ENCODE measurements at regions not wholly inside any gene's neighbourhood (a gene's known extent, or its start where the extent isn't known, plus 50 kb on each side); places are given as distances from the start of the nearest gene placed in this dataset.

- H3K27ac ChIP-seq (ENCODE audit: low read depth, low read length): no peak overlapping the region
- no peaks in the 10 kb centered on the region for H3K4me1 ChIP-seq (ENCODE audit: control insufficient read depth in 3 of 3, insufficient read depth in 3 of 3, low read length in 3 of 3)
- H3K9me3 ChIP-seq (ENCODE audit: control insufficient read depth in 3 of 3, low read length in 3 of 3): no peaks in the 10 kb centered on the region
- H3K4me3 ChIP-seq (ENCODE audit: low read length in 3 of 3): no peak overlapping the region
- no peaks in the 10 kb centered on the region for H3K36me3 ChIP-seq (ENCODE audit: control insufficient read depth in 3 of 3, insufficient read depth in 3 of 3, low read length in 3 of 3)
- H3K27me3 ChIP-seq (ENCODE audit: control insufficient read depth in 3 of 3, insufficient read depth in 3 of 3, low read length in 3 of 3): no peaks in the 10 kb centered on the region
- no peak overlapping the region for H3K9ac ChIP-seq (ENCODE audit: low read depth in 1 of 3, low read length in 3 of 3)
Measured at GRCh38 chr20:55792049-55792448, 213.3 kb downstream of the CBLN4 start.

DNA sequence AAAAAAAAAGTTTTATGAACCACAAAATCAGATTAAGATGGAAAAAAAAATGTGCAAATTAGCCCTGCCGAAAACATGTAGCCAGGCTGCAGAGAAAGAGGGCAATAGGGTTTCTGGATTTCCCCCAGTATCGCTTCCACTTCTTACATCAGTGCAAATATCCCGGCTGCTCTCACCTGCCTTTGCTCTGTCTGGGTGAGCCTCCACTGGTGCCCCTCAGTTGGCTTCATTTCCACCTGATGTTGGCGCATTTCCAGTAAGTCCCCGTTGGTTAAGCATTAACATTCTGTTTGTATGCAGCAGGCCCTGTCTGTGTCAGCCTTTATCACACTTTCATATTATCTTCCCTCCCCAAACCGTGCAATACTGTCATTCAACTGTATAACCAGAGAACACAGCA, 215.1 kb downstream of the CBLN4 start:
- H3K27me3 ChIP-seq (ENCODE audit: control insufficient read depth in 3 of 3, insufficient read depth in 3 of 3, low read length in 3 of 3): no peaks in the 10 kb centered on the region
- H3K36me3 ChIP-seq (ENCODE audit: control insufficient read depth in 3 of 3, insufficient read depth in 3 of 3, low read length in 3 of 3): no peaks in the 10 kb centered on the region
- H3K9ac ChIP-seq (ENCODE audit: low read depth in 1 of 3, low read length in 3 of 3): no peak overlapping the region
- no peak overlapping the region for H3K27ac ChIP-seq (ENCODE audit: low read depth, low read length)
- no peaks in the 10 kb centered on the region for H3K4me1 ChIP-seq (ENCODE audit: control insufficient read depth in 3 of 3, insufficient read depth in 3 of 3, low read length in 3 of 3)
- H3K9me3 ChIP-seq (ENCODE audit: control insufficient read depth in 3 of 3, low read length in 3 of 3): no peaks in the 10 kb centered on the region
- H3K4me3 ChIP-seq (ENCODE audit: low read length in 3 of 3): no peak overlapping the region

DNA sequence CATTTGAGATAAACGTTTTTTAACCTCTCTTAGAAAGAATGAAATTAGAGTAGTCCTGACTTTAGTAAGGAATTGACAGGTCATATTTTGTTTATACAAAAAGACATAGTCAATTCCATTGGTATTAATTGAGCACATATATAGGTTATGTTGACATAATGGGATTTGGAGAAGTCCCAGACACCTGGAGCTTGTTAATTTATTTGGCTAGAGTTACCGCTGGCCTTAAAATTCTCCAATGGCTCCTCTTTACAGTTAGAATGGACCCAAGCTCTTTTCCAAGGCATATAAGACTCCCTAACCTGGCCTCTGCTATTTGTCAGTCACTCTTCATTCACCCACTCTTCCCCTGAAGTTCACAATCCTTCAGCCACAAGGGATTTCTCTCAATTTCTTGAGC, 221.3 kb downstream of the CBLN4 start:
- Histone ChIP-seq H3K27me3 (ENCODE audit: control insufficient read depth in 3 of 3, insufficient read depth in 3 of 3, low read length in 3 of 3) (no peaks in the 10 kb centered on the region), H3K27ac (ENCODE audit: low read depth, low read length) (no peak overlapping the region), H3K36me3 (ENCODE audit: control insufficient read depth in 3 of 3, insufficient read depth in 3 of 3, low read length in 3 of 3) (no peaks in the 10 kb centered on the region), H3K4me1 (ENCODE audit: control insufficient read depth in 3 of 3, insufficient read depth in 3 of 3, low read length in 3 of 3) (peaks cover 0 to 4% (median 0%) of the 10 kb centered on the region in 3 donors), H3K4me3 (ENCODE audit: low read length in 3 of 3) (no peak overlapping the region), H3K9ac (ENCODE audit: low read depth in 1 of 3, low read length in 3 of 3) (no peak overlapping the region), H3K9me3 (ENCODE audit: control insufficient read depth in 3 of 3, low read length in 3 of 3) (no peaks in the 10 kb centered on the region)

DNA sequence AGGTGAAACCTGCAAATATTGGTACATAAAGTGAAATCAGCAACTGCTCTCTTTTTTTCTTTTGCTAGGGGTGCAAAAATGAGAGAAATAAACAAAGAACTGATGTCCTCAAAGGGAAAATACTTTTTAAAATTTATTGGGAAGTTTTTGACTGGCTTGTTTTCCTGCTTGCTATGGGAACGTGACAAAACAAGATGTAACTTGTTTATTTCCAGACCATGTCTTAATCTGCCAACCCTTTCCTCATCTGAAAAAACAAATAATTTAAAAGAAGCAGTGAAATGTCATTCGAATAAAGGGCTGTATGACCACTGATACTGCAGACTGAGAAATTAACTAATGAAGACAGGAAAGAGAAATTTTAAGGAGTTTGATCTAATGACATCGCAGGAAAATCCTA, 221.9 kb downstream of the CBLN4 start:
- H3K4me3 ChIP-seq (ENCODE audit: low read length in 3 of 3): peak overlapping the region in 1 of 3 donors; percentile 41
- H3K36me3 ChIP-seq (ENCODE audit: control insufficient read depth in 3 of 3, insufficient read depth in 3 of 3, low read length in 3 of 3): no peaks in the 10 kb centered on the region
- H3K9ac ChIP-seq (ENCODE audit: low read depth in 1 of 3, low read length in 3 of 3): no peak overlapping the region
- peaks cover 0 to 4% (median 0%) of the 10 kb centered on the region in 3 donors for H3K4me1 ChIP-seq (ENCODE audit: control insufficient read depth in 3 of 3, insufficient read depth in 3 of 3, low read length in 3 of 3)
- H3K9me3 ChIP-seq (ENCODE audit: control insufficient read depth in 3 of 3, low read length in 3 of 3): no peaks in the 10 kb centered on the region
- H3K27me3 ChIP-seq (ENCODE audit: control insufficient read depth in 3 of 3, insufficient read depth in 3 of 3, low read length in 3 of 3): no peaks in the 10 kb centered on the region
- H3K27ac ChIP-seq (ENCODE audit: low read depth, low read length): no peak overlapping the region

- H3K4me3 ChIP-seq (ENCODE audit: low read length in 3 of 3): peak overlapping the region in 1 of 3 donors; percentile 41
Measured at GRCh38 chr20:55782912-55783253, 222.4 kb downstream of the CBLN4 start.

GRCh38 chr20:55782224-55782911, 223.0 kb downstream of the CBLN4 start:
- H3K27ac ChIP-seq (ENCODE audit: low read depth, low read length): no peak overlapping the region
- no peaks in the 10 kb centered on the region for H3K36me3 ChIP-seq (ENCODE audit: control insufficient read depth in 3 of 3, insufficient read depth in 3 of 3, low read length in 3 of 3)
- no peaks in the 10 kb centered on the region for H3K27me3 ChIP-seq (ENCODE audit: control insufficient read depth in 3 of 3, insufficient read depth in 3 of 3, low read length in 3 of 3)
- no peak overlapping the region for H3K9ac ChIP-seq (ENCODE audit: low read depth in 1 of 3, low read length in 3 of 3)
- no peaks in the 10 kb centered on the region for H3K9me3 ChIP-seq (ENCODE audit: control insufficient read depth in 3 of 3, low read length in 3 of 3)
- no peak overlapping the region for H3K4me3 ChIP-seq (ENCODE audit: low read length in 3 of 3)
- peaks cover 0 to 4% (median 0%) of the 10 kb centered on the region in 3 donors for H3K4me1 ChIP-seq (ENCODE audit: control insufficient read depth in 3 of 3, insufficient read depth in 3 of 3, low read length in 3 of 3)

More at GRCh38 chr20:55782912-55783253, 222.4 kb downstream of the CBLN4 start:
- no peak overlapping the region for H3K9ac ChIP-seq (ENCODE audit: low read depth in 1 of 3, low read length in 3 of 3)
- H3K27me3 ChIP-seq (ENCODE audit: control insufficient read depth in 3 of 3, insufficient read depth in 3 of 3, low read length in 3 of 3): no peaks in the 10 kb centered on the region
- H3K4me1 ChIP-seq (ENCODE audit: control insufficient read depth in 3 of 3, insufficient read depth in 3 of 3, low read length in 3 of 3): peaks cover 0 to 4% (median 0%) of the 10 kb centered on the region in 3 donors
- H3K9me3 ChIP-seq (ENCODE audit: control insufficient read depth in 3 of 3, low read length in 3 of 3): no peaks in the 10 kb centered on the region
- H3K27ac ChIP-seq (ENCODE audit: low read depth, low read length): no peak overlapping the region
- H3K36me3 ChIP-seq (ENCODE audit: control insufficient read depth in 3 of 3, insufficient read depth in 3 of 3, low read length in 3 of 3): no peaks in the 10 kb centered on the region

DNA sequence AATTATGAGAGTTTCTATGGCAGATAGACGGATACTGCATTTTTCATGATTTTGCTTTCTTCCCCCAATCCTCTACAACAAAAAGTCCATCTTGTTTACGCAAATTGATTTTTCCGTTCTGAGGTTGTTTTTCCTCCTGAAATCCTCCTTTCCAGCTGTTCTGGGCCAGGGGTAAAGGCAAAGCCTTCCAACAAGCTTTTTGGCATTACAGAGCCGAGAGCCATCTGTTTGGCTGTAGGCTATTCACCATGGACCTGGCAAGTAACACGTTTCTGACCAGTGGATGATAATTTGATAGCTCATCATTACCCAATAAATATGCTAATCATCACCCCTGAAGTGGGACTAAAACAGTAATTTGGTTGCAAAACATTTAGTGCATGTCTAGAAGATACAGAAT, 226.5 kb downstream of the CBLN4 start:
- Histone ChIP-seq H3K27me3 (ENCODE audit: control insufficient read depth in 3 of 3, insufficient read depth in 3 of 3, low read length in 3 of 3) (no peaks in the 10 kb centered on the region), H3K36me3 (ENCODE audit: control insufficient read depth in 3 of 3, insufficient read depth in 3 of 3, low read length in 3 of 3) (no peaks in the 10 kb centered on the region), H3K9ac (ENCODE audit: low read depth in 1 of 3, low read length in 3 of 3) (no peak overlapping the region), H3K27ac (ENCODE audit: low read depth, low read length) (no peak overlapping the region), H3K4me3 (ENCODE audit: low read length in 3 of 3) (no peak overlapping the region), H3K4me1 (ENCODE audit: control insufficient read depth in 3 of 3, insufficient read depth in 3 of 3, low read length in 3 of 3) (peaks cover 0 to 4% (median 0%) of the 10 kb centered on the region in 3 donors), H3K9me3 (ENCODE audit: control insufficient read depth in 3 of 3, low read length in 3 of 3) (no peaks in the 10 kb centered on the region)

DNA sequence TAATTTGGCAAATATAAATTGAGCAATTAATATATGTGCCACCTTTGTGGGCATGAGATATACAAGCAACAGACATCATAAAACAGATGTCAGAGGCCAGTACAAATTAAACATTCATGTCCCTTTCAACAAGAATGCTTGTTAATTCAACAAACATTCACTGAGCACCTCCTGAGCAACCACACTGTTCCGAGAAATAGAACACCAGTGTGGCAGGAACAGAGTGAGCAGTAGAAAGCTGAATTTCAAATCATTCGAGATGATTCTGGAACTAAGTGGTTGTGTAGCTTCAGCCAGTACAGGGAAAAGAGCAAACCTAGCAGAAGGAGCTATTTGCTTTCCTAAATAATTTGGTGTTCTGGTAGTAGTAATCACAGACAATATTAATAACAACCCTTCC, 227.7 kb downstream of the CBLN4 start:
- Histone ChIP-seq H3K4me1 (ENCODE audit: control insufficient read depth in 3 of 3, insufficient read depth in 3 of 3, low read length in 3 of 3) (peaks cover 0 to under 1% (median 0%) of the 10 kb centered on the region in 3 donors), H3K27me3 (ENCODE audit: control insufficient read depth in 3 of 3, insufficient read depth in 3 of 3, low read length in 3 of 3) (no peaks in the 10 kb centered on the region), H3K27ac (ENCODE audit: low read depth, low read length) (no peak overlapping the region), H3K9me3 (ENCODE audit: control insufficient read depth in 3 of 3, low read length in 3 of 3) (no peaks in the 10 kb centered on the region), H3K4me3 (ENCODE audit: low read length in 3 of 3) (no peak overlapping the region), H3K36me3 (ENCODE audit: control insufficient read depth in 3 of 3, insufficient read depth in 3 of 3, low read length in 3 of 3) (no peaks in the 10 kb centered on the region), H3K9ac (ENCODE audit: low read depth in 1 of 3, low read length in 3 of 3) (no peak overlapping the region)

DNA sequence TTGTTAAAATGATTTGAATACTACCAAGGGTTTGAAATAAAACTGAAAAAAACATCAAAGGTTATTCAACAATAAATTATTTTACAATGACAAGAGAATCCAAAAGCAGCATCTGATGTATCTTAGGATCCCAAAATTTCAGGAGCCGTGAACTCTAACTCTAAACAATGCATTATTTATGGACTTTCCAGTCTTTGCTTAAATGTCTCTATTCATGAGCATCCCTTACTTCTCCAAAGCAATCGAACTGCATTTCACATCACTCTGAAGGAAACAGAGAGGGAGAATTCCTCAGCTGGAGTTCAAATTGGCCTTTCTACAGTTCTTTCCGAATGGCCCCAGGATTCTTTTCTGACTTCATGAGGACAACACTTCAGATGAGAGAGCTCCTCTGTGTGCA, 229.1 kb downstream of the CBLN4 start:
- Histone ChIP-seq H3K4me1 (ENCODE audit: control insufficient read depth in 3 of 3, insufficient read depth in 3 of 3, low read length in 3 of 3) (no peaks in the 10 kb centered on the region), H3K27me3 (ENCODE audit: control insufficient read depth in 3 of 3, insufficient read depth in 3 of 3, low read length in 3 of 3) (no peaks in the 10 kb centered on the region), H3K27ac (ENCODE audit: low read depth, low read length) (no peak overlapping the region), H3K4me3 (ENCODE audit: low read length in 3 of 3) (no peak overlapping the region), H3K9ac (ENCODE audit: low read depth in 1 of 3, low read length in 3 of 3) (no peak overlapping the region), H3K36me3 (ENCODE audit: control insufficient read depth in 3 of 3, insufficient read depth in 3 of 3, low read length in 3 of 3) (no peaks in the 10 kb centered on the region), H3K9me3 (ENCODE audit: control insufficient read depth in 3 of 3, low read length in 3 of 3) (no peaks in the 10 kb centered on the region)

DNA sequence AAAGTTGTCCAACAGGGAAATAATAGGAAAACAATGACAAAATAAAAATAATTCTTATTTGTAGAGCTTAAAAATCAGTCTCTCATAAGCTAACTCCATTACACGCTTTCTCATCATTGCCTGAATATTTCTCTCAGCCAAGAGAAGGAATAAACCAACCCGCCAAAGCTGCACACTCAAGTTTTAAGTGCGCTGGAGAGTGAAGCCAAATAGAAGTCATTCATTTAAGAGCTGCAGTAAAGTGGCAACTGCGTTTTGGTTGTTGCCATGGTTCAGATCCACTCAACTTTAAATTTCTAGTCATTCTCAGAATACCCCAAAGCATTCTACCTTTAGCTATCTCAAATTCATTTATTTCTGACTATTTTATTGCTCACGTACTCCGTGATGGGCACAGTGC, 230.7 kb downstream of the CBLN4 start:
- no peak overlapping the region for H3K27ac ChIP-seq (ENCODE audit: low read depth, low read length)
- no peaks in the 10 kb centered on the region for H3K36me3 ChIP-seq (ENCODE audit: control insufficient read depth in 3 of 3, insufficient read depth in 3 of 3, low read length in 3 of 3)
- no peaks in the 10 kb centered on the region for H3K9me3 ChIP-seq (ENCODE audit: control insufficient read depth in 3 of 3, low read length in 3 of 3)
- H3K4me3 ChIP-seq (ENCODE audit: low read length in 3 of 3): no peak overlapping the region
- no peak overlapping the region for H3K9ac ChIP-seq (ENCODE audit: low read depth in 1 of 3, low read length in 3 of 3)
- H3K4me1 ChIP-seq (ENCODE audit: control insufficient read depth in 3 of 3, insufficient read depth in 3 of 3, low read length in 3 of 3): no peaks in the 10 kb centered on the region
- no peaks in the 10 kb centered on the region for H3K27me3 ChIP-seq (ENCODE audit: control insufficient read depth in 3 of 3, insufficient read depth in 3 of 3, low read length in 3 of 3)
